HTR-8/SVneo (cell line): ENCODE measurements at regions not wholly inside any gene's neighbourhood (a gene's known extent, or its start where the extent isn't known, plus 50 kb on each side); places are given as distances from the start of the nearest gene placed in this dataset.

ENCODE experiments used
- DNase-seq: peaks from one replicate; pipeline ENCODE4 v3.0.0; 2011; ENCODE audit warnings: low spot score, mixed read lengths; ENCODE audit not compliant: insufficient read length
- FAIRE-seq: peaks from 2 replicates; lab custom pipeline; 2011; peaks lifted over from hg19 to GRCh38; lab: Jason Lieb, UNC

DNA sequence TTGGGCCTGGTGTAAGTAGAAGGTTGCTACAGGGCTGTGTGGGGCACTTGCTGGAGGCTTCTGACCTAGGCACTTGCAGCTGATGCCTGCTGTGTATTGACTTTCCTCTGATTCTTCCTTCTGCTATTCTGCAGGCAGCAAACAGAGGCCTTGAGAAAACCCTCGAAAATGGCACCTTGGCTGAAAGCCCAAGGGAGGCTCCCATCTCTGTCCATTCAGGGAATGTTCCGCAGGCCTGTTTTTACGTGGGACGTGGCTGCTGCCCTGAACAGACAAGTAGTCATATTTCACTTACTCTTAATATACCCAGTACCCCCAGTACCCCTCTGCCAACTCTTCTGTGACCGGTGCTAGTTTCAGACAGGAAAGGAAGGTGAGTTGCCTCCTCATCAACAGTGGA lies 664.7 kb downstream of the INHBA start:
- DNase-seq (no peak), FAIRE-seq (no peak)

DNA sequence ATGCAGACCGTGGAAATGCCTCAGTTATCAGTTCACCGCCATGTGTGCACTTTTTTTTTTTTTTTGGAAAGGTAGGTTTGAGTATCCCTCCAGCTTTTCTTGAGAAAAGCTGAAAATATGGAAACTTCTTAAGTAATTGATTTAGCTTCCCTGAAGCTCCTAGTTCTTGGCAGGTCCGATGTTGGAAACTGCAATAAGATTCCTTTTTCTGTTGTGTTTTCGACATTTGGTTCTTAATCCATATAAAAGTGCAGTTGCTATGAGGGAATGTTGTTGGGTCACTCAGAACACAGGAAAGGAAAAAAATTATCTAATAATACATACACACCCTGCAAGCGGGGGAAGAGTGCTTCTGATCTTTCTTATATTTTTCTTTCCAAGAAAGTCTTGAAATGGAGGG lies 665.2 kb downstream of the INHBA start:
- no peak for DNase-seq
- no peak for FAIRE-seq

DNA sequence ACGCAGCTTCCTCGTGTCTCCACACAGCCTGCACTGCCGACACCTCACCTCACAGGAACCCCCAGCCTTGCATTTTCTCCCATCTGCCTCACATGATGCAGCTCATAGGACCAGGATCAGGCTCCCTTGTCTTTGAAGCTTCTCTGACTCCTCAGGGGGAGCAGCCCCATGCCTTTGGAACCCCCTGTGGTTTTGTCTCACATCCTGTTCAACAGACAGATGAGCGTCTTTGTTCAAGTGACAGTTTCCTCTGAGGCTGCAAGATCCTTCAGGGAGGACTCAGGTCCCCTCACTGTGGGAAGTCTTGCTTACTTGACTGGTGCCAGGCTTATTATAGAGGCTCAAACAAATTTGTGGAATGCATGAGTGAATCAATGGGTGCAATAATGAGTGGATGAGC lies 667.1 kb downstream of the INHBA start:
- FAIRE-seq (no peak), DNase-seq (no peak)

DNA sequence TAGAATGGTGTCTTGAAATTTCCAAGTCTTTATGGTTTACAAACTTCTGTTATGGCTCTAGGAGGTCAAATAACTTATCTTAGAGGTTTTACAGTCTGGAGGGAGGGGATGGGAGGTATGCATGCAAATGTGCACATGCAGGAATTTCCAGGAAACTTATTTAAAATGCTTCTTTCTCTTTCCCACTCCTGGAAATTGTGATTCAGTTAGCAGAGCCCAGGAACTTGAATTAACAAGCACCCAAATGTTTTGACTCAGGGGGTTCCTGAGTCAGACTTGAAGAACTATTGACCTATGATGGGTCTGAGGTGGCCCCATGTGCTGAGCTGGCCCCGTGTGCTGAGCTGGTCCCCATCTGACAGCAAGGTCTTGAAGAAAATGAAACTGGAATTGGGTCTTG lies 669.4 kb downstream of the INHBA start:
- FAIRE-seq, result no peak

DNA sequence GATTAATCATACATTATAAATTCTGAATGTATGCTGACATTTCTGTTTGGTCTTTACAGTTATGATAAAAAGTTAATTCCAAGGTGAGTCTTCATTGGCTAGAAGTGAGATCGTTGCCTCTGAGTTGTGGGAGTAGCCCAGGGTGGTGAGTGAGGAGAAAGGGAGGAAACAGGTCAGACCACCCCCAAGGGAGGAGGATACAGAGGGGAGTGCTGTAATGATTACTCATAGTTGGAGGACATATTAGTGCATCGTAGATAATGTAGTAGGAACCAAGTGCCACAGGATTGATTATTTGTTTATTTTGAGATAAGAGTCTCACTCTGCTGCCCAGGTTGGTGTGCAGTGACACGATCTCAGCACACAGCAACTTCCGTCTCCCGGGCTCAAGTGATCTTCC lies 672.2 kb downstream of the INHBA start:
- no peak for FAIRE-seq
- DNase-seq, result no peak

More for the DNA sequence above, 669.4 kb downstream of the INHBA start:
- DNase-seq, result no peak

DNA sequence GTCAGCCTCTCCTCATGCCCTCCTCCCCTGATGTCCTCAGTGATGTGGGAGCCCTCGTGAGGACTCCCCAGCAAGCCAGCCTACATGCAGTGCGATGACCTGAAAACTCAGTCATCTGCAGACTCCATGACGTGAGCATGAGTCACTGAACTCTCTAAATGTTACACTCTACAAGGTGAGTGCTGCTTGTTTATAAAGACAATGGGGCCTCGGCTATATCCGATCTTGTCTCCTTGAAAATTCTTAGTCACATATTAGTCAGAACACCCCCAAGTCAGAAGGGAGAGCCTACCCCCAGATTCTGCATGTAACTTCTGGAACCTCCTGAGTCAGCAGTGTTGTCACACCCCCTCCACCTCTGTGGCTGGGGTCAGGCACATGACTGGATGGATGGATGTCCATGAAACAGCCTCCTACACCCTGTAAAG lies 673.8 kb downstream of the INHBA start:
- DNase-seq (peak; percentile 67), FAIRE-seq (peak; percentile 83)

DNA sequence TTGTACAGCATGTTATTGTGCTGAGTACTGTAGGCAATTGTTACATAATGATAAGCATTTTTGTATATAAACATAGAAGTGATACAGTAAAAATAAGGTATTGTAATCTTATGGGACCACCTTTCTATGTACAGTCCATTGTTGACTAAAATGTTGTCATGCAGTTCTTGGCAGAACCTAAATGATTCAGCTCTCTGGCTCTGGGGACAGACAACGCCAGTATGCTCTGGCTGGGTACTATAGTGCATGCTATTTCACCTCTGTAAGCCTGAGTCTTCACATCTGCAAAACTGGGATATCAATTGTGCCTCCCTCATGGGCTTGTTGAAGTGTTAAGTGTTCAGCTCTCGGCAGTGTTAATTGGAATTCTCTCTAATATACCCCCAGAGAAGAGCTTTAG lies 674.3 kb downstream of the INHBA start:
- peak; percentile 40 for FAIRE-seq
- no peak for DNase-seq

DNA sequence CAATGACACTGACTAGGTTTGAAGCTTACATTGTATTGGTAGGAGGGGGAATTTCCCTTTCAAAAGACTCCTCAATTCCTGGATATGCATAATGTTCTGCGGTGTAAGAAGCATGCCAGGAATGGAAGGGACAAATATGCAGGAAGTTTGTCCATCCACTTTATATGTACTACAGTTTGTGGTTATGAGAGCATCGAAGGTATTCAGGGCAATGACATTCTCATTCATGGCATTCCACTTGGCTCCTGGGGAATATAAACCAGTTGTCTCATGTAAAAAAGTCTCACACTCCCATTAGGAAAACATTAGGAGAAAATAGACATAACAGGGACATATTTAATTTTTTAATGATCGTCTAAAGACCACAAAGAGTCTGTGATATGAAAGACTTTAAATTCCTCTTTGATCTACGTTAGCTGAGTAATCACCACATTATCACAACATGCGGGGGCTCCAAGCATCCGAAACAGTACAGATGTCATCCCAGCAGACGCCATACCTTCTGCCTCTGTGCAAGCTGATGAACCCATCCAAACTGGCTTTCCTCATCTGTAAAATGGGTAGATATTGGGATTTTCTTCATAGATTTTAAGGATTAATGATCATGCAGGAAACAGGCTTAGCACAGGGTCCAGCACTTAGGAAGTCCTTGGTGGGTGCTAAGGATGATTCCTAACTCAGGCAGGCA lies 675.3 kb downstream of the INHBA start:
- FAIRE-seq, result peak; percentile 90
- DNase-seq, result peak; percentile 73

DNA sequence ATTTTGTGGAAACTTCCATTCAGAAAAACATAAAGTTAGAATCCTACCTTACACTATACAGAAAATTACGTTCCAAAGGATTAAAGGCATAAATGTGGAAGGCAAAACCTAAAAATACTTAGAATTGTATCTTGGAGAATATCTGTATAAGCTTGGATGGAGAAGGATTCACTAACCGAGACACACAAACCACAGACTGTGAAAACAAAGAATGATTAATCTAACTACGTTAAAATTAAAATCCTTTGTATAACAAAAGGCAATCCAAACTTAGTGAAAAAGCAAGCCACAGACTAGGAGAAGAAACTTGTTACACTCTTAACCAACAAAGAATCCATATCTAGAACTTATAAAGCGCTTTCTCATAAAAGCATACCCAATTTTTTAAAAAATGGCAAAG lies 678.8 kb downstream of the INHBA start:
- FAIRE-seq, result no peak
- no peak for DNase-seq

DNA sequence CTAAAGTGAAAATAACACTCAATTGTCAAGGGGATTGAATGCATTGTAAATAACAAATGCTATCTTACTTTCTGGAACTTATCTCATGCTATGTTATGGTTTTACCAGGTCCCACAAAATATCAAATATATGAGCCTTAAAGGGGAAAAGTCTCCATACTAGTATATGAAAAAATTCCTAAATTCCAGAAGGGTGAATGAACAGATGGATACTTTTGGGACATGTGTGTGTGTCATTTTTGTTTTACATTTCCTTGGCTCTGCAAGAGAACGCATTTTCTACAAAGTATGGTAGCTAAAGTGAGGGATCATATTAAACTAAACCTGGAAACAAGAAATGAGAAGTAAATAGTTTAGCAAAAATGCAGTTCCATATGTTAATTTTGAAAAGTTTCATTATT lies 682.8 kb downstream of the INHBA start:
- FAIRE-seq, result no peak
- no peak for DNase-seq

DNA sequence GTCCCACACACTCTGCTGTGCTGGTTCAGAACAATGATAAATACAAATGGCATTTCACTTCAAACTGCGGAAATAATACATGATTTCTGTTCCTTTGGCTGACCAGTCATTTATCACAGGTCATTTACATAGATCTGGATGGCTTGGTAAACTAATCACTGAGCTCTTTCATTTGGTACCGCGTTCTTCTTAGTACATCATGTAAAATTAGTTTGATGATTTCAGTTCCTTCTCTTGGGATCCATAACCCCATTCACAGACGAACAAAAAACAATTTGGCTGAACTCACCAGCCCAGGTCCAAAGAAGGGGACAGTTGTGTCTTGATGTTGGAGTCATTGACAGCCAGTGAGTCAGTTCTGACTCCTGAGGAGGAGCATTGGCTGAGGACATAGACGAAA lies 689.8 kb downstream of the INHBA start:
- FAIRE-seq (no peak), DNase-seq (no peak)

DNA sequence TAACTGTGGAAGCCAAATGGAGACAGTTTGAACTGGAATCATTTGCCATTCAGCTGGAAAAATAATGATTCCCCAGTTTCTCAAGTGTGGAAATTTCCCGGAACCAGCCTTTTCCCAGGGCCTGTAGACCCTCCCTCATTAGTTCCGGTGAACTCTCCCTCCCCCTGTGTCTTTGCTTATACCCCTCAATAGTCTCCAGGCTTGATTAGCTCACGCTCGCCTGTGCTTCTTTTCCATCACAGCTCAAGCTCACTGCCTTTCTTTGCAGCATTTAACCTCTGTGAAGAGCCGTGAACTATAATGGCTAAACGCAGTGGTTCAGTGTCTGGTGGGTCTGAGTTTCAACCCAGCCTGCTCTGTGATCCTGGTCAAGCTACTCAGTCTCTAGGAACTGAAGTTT lies 690.8 kb downstream of the INHBA start:
- no peak for FAIRE-seq
- no peak for DNase-seq

DNA sequence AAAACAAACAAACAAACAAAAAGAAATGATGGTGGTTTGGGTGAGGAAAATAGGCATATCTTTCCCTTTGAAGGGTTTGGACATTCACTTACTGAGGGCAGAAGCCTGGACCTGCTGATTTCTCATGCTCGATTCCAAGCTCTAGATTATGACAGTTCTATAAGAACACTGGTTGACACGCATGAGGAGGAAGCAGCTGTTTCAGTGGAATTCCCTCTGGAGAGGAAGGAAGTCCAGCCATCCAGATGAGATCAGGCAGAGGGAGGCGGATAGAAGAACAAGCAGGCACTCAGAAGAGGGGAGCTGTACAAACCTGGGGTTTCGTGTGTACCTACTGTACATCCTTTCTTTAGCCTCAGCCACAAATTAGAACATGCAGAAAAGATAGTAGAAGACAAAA lies 691.9 kb downstream of the INHBA start:
- no peak for DNase-seq
- FAIRE-seq, result no peak

DNA sequence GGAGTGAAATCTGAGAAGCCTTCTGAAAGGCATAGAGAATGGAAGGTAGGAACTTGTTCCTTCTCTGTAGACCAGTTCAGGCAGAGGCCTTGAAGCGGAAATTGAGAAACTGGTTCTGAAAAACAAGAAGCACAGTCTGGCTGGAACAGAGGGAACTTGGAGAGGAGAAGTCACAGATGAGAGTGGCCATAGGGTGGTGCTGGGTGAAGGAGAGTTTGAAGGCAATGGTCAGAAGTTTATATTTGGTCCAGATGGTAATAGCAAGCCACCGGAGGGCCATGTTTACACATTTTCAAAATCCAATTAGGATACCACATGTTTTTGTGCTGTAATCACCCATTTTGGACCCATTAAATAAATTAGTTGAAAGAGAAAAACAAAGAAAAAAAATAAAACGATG lies 692.5 kb downstream of the INHBA start:
- DNase-seq (no peak), FAIRE-seq (no peak)

DNA sequence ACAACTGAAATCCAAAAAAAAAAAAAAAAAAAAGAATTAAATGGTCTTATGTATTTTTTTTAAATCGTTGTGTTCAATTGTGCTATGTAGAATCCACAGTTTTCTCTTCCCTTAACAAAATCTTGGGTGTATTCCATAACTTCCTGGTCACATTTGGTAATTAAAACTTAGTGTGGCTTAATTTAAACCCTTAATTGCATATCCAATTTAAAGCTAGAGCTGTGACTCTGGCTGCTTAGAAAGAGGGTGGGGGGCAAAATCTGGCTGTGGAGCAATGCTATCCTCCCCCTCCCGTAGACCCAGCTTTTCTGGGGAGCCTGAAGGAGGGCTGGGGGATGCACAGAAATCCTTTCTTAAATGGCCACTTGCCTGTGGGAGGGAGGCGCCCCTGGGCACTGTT lies 695.1 kb downstream of the INHBA start:
- DNase-seq (no peak), FAIRE-seq (no peak)

DNA sequence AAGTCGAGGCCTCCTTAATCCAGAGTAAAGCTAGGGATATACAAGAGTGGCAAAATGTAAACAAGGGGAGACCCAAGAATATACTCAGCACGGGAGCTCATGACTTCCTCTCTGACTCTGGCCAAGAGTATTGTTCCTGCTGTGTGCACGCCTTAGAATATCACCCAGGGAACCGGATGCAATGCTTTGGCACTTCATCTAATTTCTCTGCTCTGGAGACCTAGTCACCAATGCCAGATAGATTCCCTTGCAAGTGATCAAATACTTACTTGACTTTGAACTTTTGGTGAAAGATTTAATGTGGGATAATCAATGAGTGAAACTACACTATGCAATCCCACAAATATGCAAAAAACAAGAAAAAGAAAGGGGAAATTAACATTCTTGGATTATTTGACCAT lies 695.5 kb downstream of the INHBA start:
- DNase-seq, result no peak
- FAIRE-seq, result no peak

DNA sequence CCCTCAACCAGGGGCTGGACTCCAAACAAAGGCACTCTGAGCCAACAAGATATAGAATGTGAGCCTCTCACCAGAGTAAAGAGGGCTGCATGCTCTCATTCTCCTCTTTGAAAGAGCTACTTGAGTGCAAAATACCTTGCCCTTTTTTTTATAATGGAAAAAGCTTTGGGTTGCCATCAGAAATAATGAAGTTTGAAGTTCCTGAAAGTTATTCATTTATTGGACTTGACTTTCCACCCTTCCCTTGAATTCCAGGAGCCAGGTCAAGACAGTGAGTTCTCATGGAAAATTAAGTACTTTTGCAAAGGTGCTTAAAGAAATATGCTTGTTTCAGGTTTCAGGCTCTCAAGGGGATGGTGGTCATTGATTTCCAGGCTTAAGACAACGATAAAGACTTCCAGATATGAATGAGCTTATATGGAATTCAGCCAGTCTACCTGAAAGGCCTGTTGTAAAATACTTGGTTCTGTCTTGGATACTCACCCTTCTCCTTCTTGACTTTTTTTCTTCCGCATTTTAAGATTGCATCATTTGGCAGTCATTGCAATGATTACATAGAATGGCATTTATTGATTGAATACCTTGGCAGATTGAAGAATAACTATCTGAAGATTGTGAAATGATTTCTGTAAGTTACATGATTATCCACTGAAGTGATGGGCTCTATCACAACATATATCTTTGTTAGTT lies 696.4 kb downstream of the INHBA start:
- DNase-seq (no peak), FAIRE-seq (no peak)

DNA sequence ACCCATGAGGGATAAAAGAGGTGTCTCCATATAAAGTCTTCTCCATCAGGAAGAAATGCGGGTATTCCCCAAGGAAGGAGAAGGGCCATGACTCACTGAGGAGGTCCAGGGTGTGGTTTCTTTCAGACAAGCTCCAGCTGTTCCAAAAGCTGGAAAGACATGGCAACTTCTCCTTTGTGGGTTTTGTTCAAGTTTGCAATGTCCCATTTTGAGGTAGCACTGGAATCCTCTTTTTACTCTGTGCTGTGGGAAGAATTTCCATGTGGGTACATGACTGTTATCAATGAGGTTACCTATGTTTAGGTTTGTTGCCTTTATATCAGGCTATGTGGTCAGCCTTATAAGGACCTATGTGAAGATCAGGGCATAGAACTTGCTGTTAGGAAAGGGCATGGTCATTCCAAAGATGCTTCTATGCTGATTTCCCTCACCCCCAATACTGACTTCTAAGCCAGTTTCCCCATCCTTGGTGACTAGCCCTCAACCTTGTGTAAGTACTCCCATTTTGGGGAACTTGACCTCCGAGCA lies 697.5 kb downstream of the INHBA start:
- FAIRE-seq, result no peak
- no peak for DNase-seq

DNA sequence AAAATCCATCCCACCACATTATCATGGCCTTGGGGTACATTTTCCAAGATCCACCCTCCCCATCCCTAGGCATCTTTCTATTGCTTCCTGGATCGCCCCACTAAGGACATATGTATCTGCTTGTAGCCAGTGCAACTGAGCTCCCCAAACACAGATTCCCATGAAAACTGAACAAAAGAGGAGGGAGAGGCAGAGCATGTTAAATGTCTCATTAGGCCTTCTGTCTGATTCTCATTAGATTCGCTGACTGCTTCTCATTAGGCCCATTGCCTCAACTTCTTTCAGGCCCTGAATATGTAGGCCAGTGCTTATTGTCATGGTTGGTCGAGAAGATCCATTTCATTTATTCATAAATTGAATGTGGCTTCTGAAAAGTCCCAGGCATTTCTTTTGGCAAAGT lies 698.9 kb downstream of the INHBA start:
- no peak for FAIRE-seq
- DNase-seq, result no peak

DNA sequence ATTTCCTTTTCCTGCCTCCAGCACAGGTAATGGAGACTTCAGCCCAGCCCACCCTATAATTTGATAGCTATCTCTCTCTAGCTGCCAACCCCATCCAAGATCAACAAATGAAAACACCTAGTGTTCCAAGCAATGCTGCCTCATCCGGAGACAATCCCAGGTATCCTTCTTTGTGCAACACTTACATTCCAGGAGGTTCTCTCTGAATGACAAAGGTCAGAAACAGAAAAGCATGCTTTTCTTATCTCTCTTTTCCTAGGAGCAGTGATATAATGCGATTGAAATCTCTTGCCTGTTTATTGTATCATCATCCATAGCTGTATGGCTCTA lies 699.3 kb downstream of the INHBA start:
- no peak for DNase-seq
- FAIRE-seq, result no peak

DNA sequence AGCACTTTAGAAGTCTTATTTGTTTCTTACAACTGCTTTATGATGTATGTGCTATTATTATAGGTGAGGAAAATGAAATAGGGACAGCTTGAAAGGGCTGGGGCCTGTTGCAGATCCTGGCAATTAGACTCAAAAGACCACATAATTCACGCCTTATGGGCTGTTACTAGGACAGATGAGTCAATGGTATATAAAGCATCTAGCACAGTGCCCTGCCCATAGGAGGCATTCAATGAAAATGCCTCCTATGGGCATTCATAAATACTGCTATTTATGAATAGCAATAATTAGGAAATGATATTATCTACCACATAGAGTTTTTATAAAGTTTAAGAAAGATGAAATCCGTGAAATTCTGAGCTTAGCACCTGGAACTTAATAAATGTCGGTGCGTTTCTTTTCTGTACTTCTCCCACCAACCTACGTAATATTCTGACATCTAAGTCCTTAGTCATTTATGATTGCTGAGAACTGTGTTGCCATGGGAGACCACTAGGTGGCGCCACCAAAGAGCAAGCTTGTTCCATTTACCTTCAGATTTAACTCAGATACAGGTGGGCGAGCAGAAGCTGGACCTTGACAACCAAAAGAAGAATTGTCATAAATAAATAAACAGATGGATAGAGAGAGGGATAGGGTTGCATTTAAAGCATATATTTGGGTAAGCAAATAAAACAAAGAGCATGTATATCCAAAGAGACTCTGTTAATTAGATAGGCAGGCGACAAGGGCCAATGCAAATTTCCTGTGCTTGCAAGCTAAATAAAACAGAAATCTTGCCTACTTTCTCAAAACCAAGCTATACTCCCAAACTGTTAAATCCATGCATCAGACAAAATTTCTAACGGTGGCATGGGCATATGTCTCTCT lies 699.9 kb downstream of the INHBA start:
- FAIRE-seq (no peak), DNase-seq (no peak)
